Tibial nerve (tissue), 4 donors: ENCODE measurements at regions not wholly inside any gene's neighbourhood (a gene's known extent, or its start where the extent isn't known, plus 50 kb on each side); places are given as distances from the start of the nearest gene placed in this dataset.

ENCODE experiments used
- DNase-seq, 2 donors: peaks; one replicate each; pipeline ENCODE4 v3.0.0-alpha.2; 2019; ENCODE audit warnings: low spot score in 2 of 2
- H3K27ac ChIP-seq, 4 donors: fragments of 200-600 bp; sonication (generic) in 3 of 4; one replicate each; pipeline ENCODE4 v1.5.1; 2017 to 2019; ENCODE audit warnings: mild to moderate bottlenecking in 1 of 4
- H3K27me3 ChIP-seq, 2 donors: fragments of 200-600 bp; sonication (generic) in 1 of 2; one replicate each; pipeline versions ENCODE4 v1.5.1 to v1.6.0; 2017 to 2019
- H3K36me3 ChIP-seq, 3 donors: fragments of 200-600 bp; sonication (generic); one replicate each; pipeline ENCODE4 v1.5.1; 2018 to 2019
- H3K4me1 ChIP-seq, 4 donors: fragments of 200-600 bp; sonication (generic) in 3 of 4; one replicate each; pipeline ENCODE4 v1.5.1; 2017 to 2019
- H3K4me3 ChIP-seq, 4 donors: fragments of 200-600 bp; sonication (generic) in 3 of 4; one replicate each; pipeline ENCODE4 v1.5.1; 2017 to 2019; ENCODE audit warnings: mild to moderate bottlenecking in 1 of 4, moderate library complexity in 1 of 4
- H3K9me3 ChIP-seq, 4 donors: fragments of 200-600 bp; sonication (generic) in 3 of 4; one replicate each; pipeline ENCODE4 v1.5.1; 2017 to 2019
- EP300 ChIP-seq, 2 donors: sonication (generic); formaldehyde crosslinking; IDR thresholded peaks; one replicate each; pipeline ENCODE4 v1.6.1; 2017; ENCODE audit warnings: antibody characterized with exemption in 2 of 2, mild to moderate bottlenecking in 1 of 2
- POLR2A ChIP-seq, 2 donors: fragments of 450-650 bp; IDR thresholded peaks; one replicate each; pipeline ENCODE4 v1.6.1; 2017; ENCODE audit warnings: antibody characterized with exemption in 2 of 2, mild to moderate bottlenecking in 2 of 2, moderate library complexity in 2 of 2
- WGBS, 2 donors: methylation state at CpG; one replicate each; pipeline ENCODE4 v1.1.5; 2018; 5-methylcytosine and 5-hydroxymethylcytosine counted together
- TF ChIP-seq, protein P1 (sequence below), 5 experiments: fragments of 200-600 bp in 3 of 5; fragments of 450-650 bp in 2 of 5; sonication (generic) in 3 of 5; IDR thresholded peaks; one replicate each; pipeline ENCODE4 v1.5.1; 2016 to 2019; ENCODE audit warnings: antibody characterized with exemption in 5 of 5, mild to moderate bottlenecking in 3 of 5, moderate library complexity in 2 of 5

DNA sequence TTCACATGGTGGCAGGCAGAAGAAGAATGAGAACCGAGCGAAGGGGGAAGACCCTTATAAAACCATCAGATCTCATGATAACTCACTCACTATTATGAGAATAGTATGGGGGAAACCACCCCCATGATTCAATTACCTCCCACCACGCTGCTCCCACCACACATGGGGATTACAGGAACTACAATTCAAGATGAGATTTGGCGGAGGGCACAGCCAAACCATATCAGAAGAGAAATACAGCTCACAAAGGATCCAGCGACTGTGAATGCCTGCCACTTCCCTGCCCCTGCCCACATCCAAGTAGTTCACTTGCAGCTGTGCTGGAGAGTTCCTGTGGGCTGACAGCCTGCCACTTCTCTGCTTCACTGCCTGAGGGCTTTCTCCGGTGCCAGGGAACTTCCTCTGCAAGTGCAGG lies 148.7 kb downstream of the C7orf25 start:
- Histone ChIP-seq H3K27ac (no peak overlapping the region), H3K4me3 (no peak overlapping the region), H3K4me1 (no peaks in the 10 kb centered on the region), H3K36me3 (no peaks in the 10 kb centered on the region), H3K27me3 (no peaks in the 10 kb centered on the region), H3K9me3 (peaks cover 0 to 7% (median 0%) of the 10 kb centered on the region in 4 donors)
- 77 to 82% methylated on average over 6 of the region's 6 CpGs for WGBS, 2 donors
- no peak for DNase-seq
- TF ChIP-seq, protein P1, sequence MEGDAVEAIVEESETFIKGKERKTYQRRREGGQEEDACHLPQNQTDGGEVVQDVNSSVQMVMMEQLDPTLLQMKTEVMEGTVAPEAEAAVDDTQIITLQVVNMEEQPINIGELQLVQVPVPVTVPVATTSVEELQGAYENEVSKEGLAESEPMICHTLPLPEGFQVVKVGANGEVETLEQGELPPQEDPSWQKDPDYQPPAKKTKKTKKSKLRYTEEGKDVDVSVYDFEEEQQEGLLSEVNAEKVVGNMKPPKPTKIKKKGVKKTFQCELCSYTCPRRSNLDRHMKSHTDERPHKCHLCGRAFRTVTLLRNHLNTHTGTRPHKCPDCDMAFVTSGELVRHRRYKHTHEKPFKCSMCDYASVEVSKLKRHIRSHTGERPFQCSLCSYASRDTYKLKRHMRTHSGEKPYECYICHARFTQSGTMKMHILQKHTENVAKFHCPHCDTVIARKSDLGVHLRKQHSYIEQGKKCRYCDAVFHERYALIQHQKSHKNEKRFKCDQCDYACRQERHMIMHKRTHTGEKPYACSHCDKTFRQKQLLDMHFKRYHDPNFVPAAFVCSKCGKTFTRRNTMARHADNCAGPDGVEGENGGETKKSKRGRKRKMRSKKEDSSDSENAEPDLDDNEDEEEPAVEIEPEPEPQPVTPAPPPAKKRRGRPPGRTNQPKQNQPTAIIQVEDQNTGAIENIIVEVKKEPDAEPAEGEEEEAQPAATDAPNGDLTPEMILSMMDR (IDR thresholded peaks at IDR 0.05), result no peak

GRCh38 chr7:42761486-42761885 lies 150.4 kb downstream of the C7orf25 start:
- no peak for DNase-seq
- TF ChIP-seq, protein P1 (IDR thresholded peaks at IDR 0.05), result no peak
- TF ChIP-seq POLR2A (IDR thresholded peaks at IDR 0.05) (no peak), EP300 (IDR thresholded peaks at IDR 0.05) (no peak)
- Histone ChIP-seq H3K36me3 (no peaks in the 10 kb centered on the region), H3K27ac (no peak overlapping the region), H3K9me3 (peaks cover 0 to 7% (median 0%) of the 10 kb centered on the region in 4 donors), H3K27me3 (no peaks in the 10 kb centered on the region), H3K4me1 (no peaks in the 10 kb centered on the region), H3K4me3 (no peak overlapping the region)
- 73 to 80% methylated on average over 1 of the region's 1 CpG for WGBS, 2 donors

DNA sequence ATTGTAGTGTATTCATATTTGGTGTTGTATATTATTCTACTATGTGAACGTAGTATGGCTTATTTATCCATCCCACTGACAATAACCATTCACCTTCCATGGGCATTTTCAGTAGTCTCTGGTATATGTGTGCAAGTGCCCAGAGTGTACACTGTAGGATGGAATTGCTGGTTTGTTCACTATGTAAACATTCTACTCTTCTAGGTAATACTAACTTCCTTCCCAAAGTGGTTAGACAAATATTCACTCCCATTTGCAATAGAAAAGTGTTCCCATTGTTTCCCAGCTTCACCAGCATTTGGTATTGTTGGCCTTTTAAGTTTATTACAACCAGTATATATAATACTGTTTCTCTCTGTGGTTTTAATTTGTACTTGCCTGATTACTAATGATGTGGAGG lies 153.7 kb downstream of the C7orf25 start:
- no peak for TF ChIP-seq POLR2A (IDR thresholded peaks at IDR 0.05)
- TF ChIP-seq, protein P1 (IDR thresholded peaks at IDR 0.05), result no peak
- TF ChIP-seq EP300 (IDR thresholded peaks at IDR 0.05), result no peak
- no peak overlapping the region for H3K4me3 ChIP-seq
- 91 to 97% methylated on average over 1 of the region's 1 CpG for WGBS, 2 donors
- peaks cover 0 to 19% (median 5%) of the 10 kb centered on the region in 4 donors for H3K4me1 ChIP-seq
- no peak for DNase-seq
- H3K27ac ChIP-seq, result no peak overlapping the region
- no peaks in the 10 kb centered on the region for H3K36me3 ChIP-seq
- no peaks in the 10 kb centered on the region for H3K27me3 ChIP-seq
- H3K9me3 ChIP-seq, result peaks cover 0 to 7% (median 0%) of the 10 kb centered on the region in 4 donors

DNA sequence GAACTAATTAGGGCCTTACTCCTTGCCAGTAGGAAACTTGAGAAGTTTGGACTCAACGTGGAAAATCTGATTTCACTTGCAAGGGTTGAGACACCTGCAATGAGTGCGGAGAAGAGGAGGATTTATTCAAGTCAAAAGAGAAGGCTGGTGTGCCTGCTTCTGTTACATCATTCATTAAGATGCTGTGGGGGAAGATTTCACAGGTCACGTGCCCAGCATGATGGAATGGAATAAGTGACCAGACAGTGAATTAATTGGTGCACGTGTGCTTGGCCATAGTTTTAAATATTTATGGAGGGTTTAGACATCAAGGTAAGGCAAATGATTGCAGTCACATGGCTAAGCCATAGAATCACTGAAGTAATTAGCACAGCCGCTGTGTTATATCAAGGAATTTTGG lies 155.0 kb downstream of the C7orf25 start:
- DNase-seq, result no peak
- TF ChIP-seq EP300 (IDR thresholded peaks at IDR 0.05) (no peak), POLR2A (IDR thresholded peaks at IDR 0.05) (no peak)
- TF ChIP-seq, protein P1 (IDR thresholded peaks at IDR 0.05), result no peak
- H3K9me3 ChIP-seq, result peaks cover 0 to 7% (median 0%) of the 10 kb centered on the region in 4 donors
- WGBS, 2 donors, result 79 to 83% methylated on average over 5 of the region's 5 CpGs
- no peaks in the 10 kb centered on the region for H3K36me3 ChIP-seq
- no peaks in the 10 kb centered on the region for H3K27me3 ChIP-seq
- H3K4me3 ChIP-seq, result no peak overlapping the region
- peaks cover 0 to 28% (median 5%) of the 10 kb centered on the region in 4 donors for H3K4me1 ChIP-seq
- no peak overlapping the region for H3K27ac ChIP-seq

GRCh38 chr7:42753811-42754363 lies 158.0 kb downstream of the C7orf25 start:
- Histone ChIP-seq H3K4me3 (no peak overlapping the region), H3K27ac (peak overlapping the region in 3 of 4 donors; percentile 29 to 82 (median 70)), H3K27me3 (no peaks in the 10 kb centered on the region), H3K9me3 (peaks cover 0 to 11% (median 0%) of the 10 kb centered on the region in 4 donors), H3K36me3 (no peaks in the 10 kb centered on the region), H3K4me1 (peaks cover 0 to 35% (median 5%) of the 10 kb centered on the region in 4 donors)
- no peak for DNase-seq
- TF ChIP-seq POLR2A (IDR thresholded peaks at IDR 0.05) (no peak), EP300 (IDR thresholded peaks at IDR 0.05) (no peak)
- TF ChIP-seq, protein P1 (IDR thresholded peaks at IDR 0.05), result no peak
- 12 to 16% methylated on average over 3 of the region's 3 CpGs for WGBS, 2 donors
